SK-N-SH (cell line): ENCODE measurements at regions not wholly inside any gene's neighbourhood (a gene's known extent, or its start where the extent isn't known, plus 50 kb on each side); places are given as distances from the start of the nearest gene placed in this dataset.

Experiments
- CHD2 ChIP-seq: fragments of 150-350 bp; IDR thresholded peaks from 2 replicates; pipeline ENCODE4 v1.6.1; 2018; ENCODE audit warnings: low read length; ENCODE audit not compliant: partially characterized antibody
- CTCF ChIP-seq: fragments of 200-600 bp; sonication (generic); IDR thresholded peaks from 2 replicates; pipeline ENCODE4 v1.6.1; 2017; ENCODE audit warnings: antibody characterized with exemption, mild to moderate bottlenecking, moderate library complexity
- FOXM1 ChIP-seq: IDR thresholded peaks from 2 replicates; pipeline ENCODE4 v1.4.0; 2012; ENCODE audit warnings: low read depth, mild to moderate bottlenecking
- POLR2AphosphoS5 ChIP-seq: IDR thresholded peaks from 2 replicates; pipeline ENCODE4 v1.6.1; 2012; ENCODE audit warnings: low read depth, low read length
- TF ChIP-seq, protein P1 (sequence below): IDR thresholded peaks from 2 replicates; pipeline ENCODE4; 2012

DNA sequence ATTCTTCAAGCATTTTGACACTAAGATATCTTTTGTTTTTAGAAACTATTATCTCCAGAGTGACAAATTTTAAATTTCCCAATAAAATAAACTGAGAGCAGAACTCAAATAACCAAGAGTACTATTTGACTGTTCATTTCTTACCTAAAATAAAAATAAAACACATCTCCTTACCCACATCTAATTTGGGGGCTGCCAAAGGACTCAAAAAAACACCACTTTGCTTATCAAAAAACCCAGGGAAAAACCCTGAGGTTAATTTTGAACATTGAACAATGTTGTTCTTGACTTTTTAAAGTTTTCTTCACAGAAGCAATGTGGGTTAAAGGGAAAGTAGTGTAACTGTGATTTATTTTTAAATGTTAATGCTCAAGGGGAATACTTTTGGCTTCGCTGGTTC is 243.0 kb upstream of the HHIP start:
- TF ChIP-seq CTCF = no peak
- no peak for TF ChIP-seq CHD2
- TF ChIP-seq POLR2AphosphoS5 = no peak
- TF ChIP-seq, protein P1, sequence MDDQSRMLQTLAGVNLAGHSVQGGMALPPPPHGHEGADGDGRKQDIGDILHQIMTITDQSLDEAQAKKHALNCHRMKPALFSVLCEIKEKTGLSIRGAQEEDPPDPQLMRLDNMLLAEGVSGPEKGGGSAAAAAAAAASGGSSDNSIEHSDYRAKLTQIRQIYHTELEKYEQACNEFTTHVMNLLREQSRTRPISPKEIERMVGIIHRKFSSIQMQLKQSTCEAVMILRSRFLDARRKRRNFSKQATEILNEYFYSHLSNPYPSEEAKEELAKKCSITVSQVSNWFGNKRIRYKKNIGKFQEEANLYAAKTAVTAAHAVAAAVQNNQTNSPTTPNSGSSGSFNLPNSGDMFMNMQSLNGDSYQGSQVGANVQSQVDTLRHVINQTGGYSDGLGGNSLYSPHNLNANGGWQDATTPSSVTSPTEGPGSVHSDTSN = no peak
- TF ChIP-seq FOXM1 = no peak
